Naive thymus-derived CD4-positive, alpha-beta T cell (primary cell): ENCODE measurements at regions not wholly inside any gene's neighbourhood (a gene's known extent, or its start where the extent isn't known, plus 50 kb on each side); places are given as distances from the start of the nearest gene placed in this dataset.

Source experiments
- ATAC-seq: fragments of 150-1000 bp; cut with Tn5 transposase; 2 replicates; pipeline ENCODE4 v1.10.0; 2021; ENCODE audit warnings: mild to moderate bottlenecking, moderate library complexity
- CTCF ChIA-PET: fragments of 350-600 bp; sonication (Branson Sonifier 250); formaldehyde crosslinking; loops from one replicate; lab custom pipeline; 2021; ENCODE audit warnings: antibody characterized with exemption; lab: Charles Lee
- POLR2A ChIA-PET: fragments of 350-600 bp; sonication (Branson Sonifier 250); formaldehyde crosslinking; loops from one replicate; lab custom pipeline; 2021; ENCODE audit warnings: antibody characterized with exemption, inconsistent platforms; lab: Charles Lee
- DNase-seq, 9 donors: peaks; one replicate each; pipeline versions ENCODE4 v3.0.0 to v3.0.0-alpha.2; 2020 to 2022; ENCODE audit warnings: mixed read lengths in 1 of 9
- H3K27ac ChIP-seq: one replicate; pipeline ENCODE4 v1.7.0; 2013; ENCODE audit warnings: mild to moderate bottlenecking, low read depth, low read length, moderate library complexity
- H3K27me3 ChIP-seq, 2 donors: one replicate each; pipeline ENCODE4 v1.7.0; 2013; ENCODE audit warnings: low read length in 2 of 2, mild to moderate bottlenecking in 2 of 2, moderate library complexity in 2 of 2; ENCODE audit not compliant: control insufficient read depth in 2 of 2, insufficient read depth in 2 of 2
- H3K36me3 ChIP-seq, 3 experiments: 1 replicate in 2 of 3; 2 replicates in 1 of 3; pipeline ENCODE4 v1.7.0; 2013; ENCODE audit warnings: low read length in 3 of 3, mild to moderate bottlenecking in 3 of 3, moderate library complexity in 1 of 3; ENCODE audit not compliant: insufficient read depth in 3 of 3, control insufficient read depth in 2 of 3
- H3K4me1 ChIP-seq, 2 donors: one replicate each; pipeline ENCODE4 v1.7.0; 2013; ENCODE audit warnings: low read length in 2 of 2, mild to moderate bottlenecking in 2 of 2, moderate library complexity in 1 of 2; ENCODE audit not compliant: control insufficient read depth in 2 of 2, insufficient read depth in 2 of 2
- H3K4me3 ChIP-seq: 2 replicates; pipeline ENCODE4 v1.7.0; 2013; ENCODE audit warnings: mild to moderate bottlenecking, low read length
- H3K9me3 ChIP-seq, 3 experiments: 1 replicate in 2 of 3; 2 replicates in 1 of 3; pipeline ENCODE4 v1.7.0; 2013; ENCODE audit warnings: low read length in 3 of 3; ENCODE audit not compliant: control insufficient read depth in 2 of 3
- H3K27ac Mint-ChIP-seq, 9 donors: one replicate each; pipeline ENCODE4 v1.8.0; 2020 to 2022; ENCODE audit warnings: mixed read lengths in 9 of 9, mild to moderate bottlenecking in 8 of 9, moderate library complexity in 5 of 9, inconsistent platforms in 2 of 9
- H3K27me3 Mint-ChIP-seq, 5 donors: one replicate each; pipeline ENCODE4 v1.8.0; 2021 to 2022; ENCODE audit warnings: mixed read lengths in 5 of 5, mild to moderate bottlenecking in 1 of 5
- H3K36me3 Mint-ChIP-seq, 5 donors: one replicate each; pipeline ENCODE4 v1.8.0; 2020 to 2022; ENCODE audit warnings: mixed read lengths in 5 of 5, mild to moderate bottlenecking in 3 of 5, inconsistent platforms in 1 of 5
- H3K4me1 Mint-ChIP-seq, 7 donors: one replicate each; pipeline ENCODE4 v1.8.0; 2020 to 2022; ENCODE audit warnings: mixed read lengths in 7 of 7, mild to moderate bottlenecking in 3 of 7, inconsistent platforms in 1 of 7
- H3K4me3 Mint-ChIP-seq, 10 donors: one replicate each; pipeline ENCODE4 v1.8.0; 2020 to 2022; ENCODE audit warnings: mild to moderate bottlenecking in 10 of 10, mixed read lengths in 10 of 10, moderate library complexity in 6 of 10, inconsistent platforms in 2 of 10
- H3K9me3 Mint-ChIP-seq, 11 donors: one replicate each; pipeline ENCODE4 v1.8.0; 2020 to 2022; ENCODE audit warnings: mixed read lengths in 11 of 11, mild to moderate bottlenecking in 4 of 11, inconsistent platforms in 1 of 11, moderate library complexity in 1 of 11
- intact Hi-C, 2 donors: fragments of 100-400 bp; cut with micrococcal nuclease; formaldehyde crosslinking; loops; one replicate each; pipeline ENCODE4 v1.15.1; 2023

DNA sequence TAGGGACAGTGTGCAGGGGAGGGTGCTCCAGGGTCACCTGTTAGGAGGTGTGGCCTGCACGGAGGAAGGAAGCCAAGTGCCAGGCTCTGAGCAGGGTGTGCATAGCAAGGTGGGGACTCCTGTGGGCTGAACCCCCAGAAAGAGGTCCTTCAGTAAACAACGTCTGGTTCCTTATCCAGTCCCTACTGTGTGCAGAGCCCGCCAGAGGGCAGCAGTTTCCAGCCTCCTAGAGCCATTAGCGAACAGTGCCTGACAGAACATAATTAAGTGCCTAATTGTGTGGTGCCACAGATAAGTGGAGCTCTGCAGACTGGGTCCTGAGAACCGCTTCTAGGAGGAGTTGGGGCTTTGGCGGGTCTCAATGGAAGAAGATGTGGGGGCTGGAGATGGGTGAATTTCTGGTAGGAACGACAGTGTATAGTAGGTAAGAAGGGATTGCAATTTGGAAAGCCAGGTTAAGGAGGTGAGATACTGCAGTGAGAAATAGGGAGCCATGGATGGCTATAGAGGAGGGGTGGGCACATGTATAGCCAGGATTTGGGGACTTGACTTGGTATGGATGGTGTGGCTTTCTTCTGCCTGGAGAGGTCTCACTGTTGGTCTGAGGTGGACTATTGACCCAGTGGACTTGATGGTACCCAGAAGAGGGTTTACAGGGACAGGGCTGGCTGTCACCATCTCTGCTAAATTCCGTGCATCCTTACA lies 323.1 kb downstream of the ZNF536 start:
- Mint-ChIP-seq H3K27ac (no peak overlapping the region), H3K36me3 (no peaks in the 10 kb centered on the region), H3K9me3 (peaks cover 0 to 2% (median 0%) of the 10 kb centered on the region in 11 donors), H3K4me1 (peaks cover 0 to 11% (median 5%) of the 10 kb centered on the region in 7 donors), H3K27me3 (peaks cover 36 to 62% (median 40%) of the 10 kb centered on the region in 5 donors), H3K4me3 (no peak overlapping the region)
- intact Hi-C loops: no loop called here
- ATAC-seq: no peak
- POLR2A ChIA-PET: no interaction called here
- Histone ChIP-seq H3K27me3 (peaks cover 0 to 4% of the 10 kb centered on the region in 2 donors), H3K36me3 (no peaks in the 10 kb centered on the region), H3K9me3 (no peaks in the 10 kb centered on the region), H3K4me1 (no peaks in the 10 kb centered on the region), H3K27ac (no peak overlapping the region), H3K4me3 (no peak overlapping the region)
- no peak for DNase-seq
- CTCF ChIA-PET: no interaction called here

DNA sequence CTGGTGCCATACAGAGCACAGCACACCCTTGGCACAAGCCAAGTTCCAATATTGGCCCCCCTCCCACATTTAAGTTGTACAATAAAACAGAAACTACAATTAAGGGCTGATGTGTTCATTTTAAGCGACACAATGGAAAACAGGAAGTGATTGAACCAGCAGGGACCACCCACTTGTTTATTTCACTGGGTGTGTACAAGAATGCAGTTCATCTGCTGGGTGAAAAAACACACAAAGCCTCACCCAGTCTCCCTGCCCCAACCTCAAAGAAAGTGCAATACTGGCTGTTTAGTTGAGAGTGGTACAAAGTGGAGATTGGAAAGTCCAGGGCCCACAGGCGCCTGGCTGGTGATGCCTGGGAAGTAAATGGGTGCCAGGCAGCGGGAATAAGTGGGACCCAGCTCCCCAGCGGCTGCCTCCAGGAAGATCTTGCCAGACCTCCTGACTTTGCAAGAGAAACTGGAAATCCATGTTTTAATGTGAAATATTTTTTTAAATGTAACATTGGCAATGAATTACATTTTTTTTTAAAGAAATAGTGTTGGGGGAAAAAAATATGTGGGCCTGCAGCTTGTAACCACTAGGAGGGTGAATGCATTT lies 322.1 kb downstream of the ZNF536 start:
- ChIA-PET CTCF (no interaction called here), POLR2A (no interaction called here)
- Mint-ChIP-seq H3K27ac (no peak overlapping the region), H3K4me1 (peaks cover 0 to 11% (median 5%) of the 10 kb centered on the region in 7 donors), H3K36me3 (no peaks in the 10 kb centered on the region), H3K27me3 (peaks cover 39 to 67% (median 48%) of the 10 kb centered on the region in 5 donors), H3K4me3 (peak overlapping the region in 1 of 10 donors; percentile 33), H3K9me3 (peaks cover 0 to 2% (median 0%) of the 10 kb centered on the region in 11 donors)
- H3K4me1 ChIP-seq: no peaks in the 10 kb centered on the region
- intact Hi-C loops: no loop called here
- H3K27me3 ChIP-seq: peaks cover 0 to 4% of the 10 kb centered on the region in 2 donors
- H3K9me3 ChIP-seq: no peaks in the 10 kb centered on the region
- H3K36me3 ChIP-seq: no peaks in the 10 kb centered on the region
- ATAC-seq (no peak), DNase-seq (no peak)
- H3K4me3 ChIP-seq: no peak overlapping the region
- no peak overlapping the region for H3K27ac ChIP-seq

GRCh38 chr19:30692879-30693503 lies 320.8 kb downstream of the ZNF536 start:
- H3K4me1 Mint-ChIP-seq: peaks cover 0 to 11% (median 5%) of the 10 kb centered on the region in 7 donors
- no peak overlapping the region for H3K27ac Mint-ChIP-seq
- H3K27me3 Mint-ChIP-seq: peaks cover 44 to 77% (median 56%) of the 10 kb centered on the region in 5 donors
- ATAC-seq (no peak), DNase-seq (no peak)
- Histone ChIP-seq H3K27me3 (peaks cover 0 to 4% of the 10 kb centered on the region in 2 donors), H3K27ac (no peak overlapping the region), H3K4me1 (no peaks in the 10 kb centered on the region), H3K36me3 (no peaks in the 10 kb centered on the region), H3K9me3 (no peaks in the 10 kb centered on the region), H3K4me3 (no peak overlapping the region)
- POLR2A ChIA-PET: no interaction called here
- H3K36me3 Mint-ChIP-seq: no peaks in the 10 kb centered on the region
- H3K9me3 Mint-ChIP-seq: peaks cover 0 to 2% (median 0%) of the 10 kb centered on the region in 11 donors
- no peak overlapping the region for H3K4me3 Mint-ChIP-seq
- CTCF ChIA-PET: no interaction called here
- intact Hi-C loops: no loop called here

DNA sequence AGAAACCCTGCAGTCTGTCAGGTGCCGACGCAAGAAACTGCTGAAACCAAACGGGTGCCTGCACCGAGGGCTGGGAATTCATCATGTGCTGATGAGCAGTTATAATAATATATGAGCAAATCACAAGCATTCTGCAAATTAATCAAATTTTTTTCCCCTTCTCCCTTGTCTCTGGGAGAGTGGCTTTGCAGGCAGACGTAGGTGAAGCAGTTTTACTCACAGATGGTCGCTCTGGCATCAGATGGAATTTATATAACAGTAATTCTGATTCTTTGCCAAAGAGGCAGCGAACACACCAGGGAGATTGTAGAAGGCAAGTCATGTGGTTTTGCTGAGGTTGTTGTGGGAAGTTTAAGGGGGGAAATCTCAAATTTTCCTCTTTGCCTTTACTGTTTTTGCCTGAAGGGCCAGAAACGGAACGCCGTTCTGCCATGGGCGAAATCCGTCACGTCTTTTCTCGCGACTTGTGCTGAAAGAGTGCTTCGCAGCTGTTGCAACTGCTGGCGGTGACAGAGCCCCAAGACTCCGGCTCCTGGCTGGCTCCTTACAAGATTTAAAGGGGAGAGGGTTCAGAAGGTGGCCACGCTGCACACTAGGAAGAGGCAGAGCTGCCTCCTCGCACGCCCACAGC lies 320.1 kb downstream of the ZNF536 start:
- H3K4me1 ChIP-seq: no peaks in the 10 kb centered on the region
- no peaks in the 10 kb centered on the region for H3K36me3 Mint-ChIP-seq
- ATAC-seq (no peak), DNase-seq (no peak)
- intact Hi-C loops: no loop called here
- ChIA-PET CTCF (no interaction called here), POLR2A (no interaction called here)
- peaks cover 0 to 11% (median 5%) of the 10 kb centered on the region in 7 donors for H3K4me1 Mint-ChIP-seq
- no peaks in the 10 kb centered on the region for H3K9me3 ChIP-seq
- H3K27ac ChIP-seq: no peak overlapping the region
- peak overlapping the region in 1 of 10 donors; percentile 28 for H3K4me3 Mint-ChIP-seq
- H3K27me3 ChIP-seq: peaks cover 0 to 4% of the 10 kb centered on the region in 2 donors
- peaks cover 0 to 2% (median 0%) of the 10 kb centered on the region in 11 donors for H3K9me3 Mint-ChIP-seq
- no peak overlapping the region for H3K27ac Mint-ChIP-seq
- H3K27me3 Mint-ChIP-seq: peaks cover 48 to 84% (median 62%) of the 10 kb centered on the region in 5 donors
- H3K4me3 ChIP-seq: no peak overlapping the region
- H3K36me3 ChIP-seq: no peaks in the 10 kb centered on the region

- no peak overlapping the region for H3K27ac ChIP-seq
- Mint-ChIP-seq H3K4me3 (no peak overlapping the region), H3K27ac (no peak overlapping the region), H3K4me1 (peaks cover 0 to 11% (median 5%) of the 10 kb centered on the region in 7 donors), H3K27me3 (peaks cover 51 to 89% (median 66%) of the 10 kb centered on the region in 5 donors), H3K36me3 (no peaks in the 10 kb centered on the region), H3K9me3 (peaks cover 0 to 2% (median 0%) of the 10 kb centered on the region in 11 donors)
- peaks cover 0 to 4% of the 10 kb centered on the region in 2 donors for H3K27me3 ChIP-seq
- no peaks in the 10 kb centered on the region for H3K4me1 ChIP-seq
- H3K36me3 ChIP-seq: no peaks in the 10 kb centered on the region
- H3K4me3 ChIP-seq: no peak overlapping the region
- ATAC-seq (no peak), DNase-seq (no peak)
- POLR2A ChIA-PET: no interaction called here
- intact Hi-C loops: no loop called here
- H3K9me3 ChIP-seq: no peaks in the 10 kb centered on the region
- CTCF ChIA-PET: no interaction called here
Observed at GRCh38 chr19:30691819-30692166, 319.6 kb downstream of the ZNF536 start.

- peaks cover 52 to 89% (median 71%) of the 10 kb centered on the region in 5 donors for H3K27me3 Mint-ChIP-seq
- H3K4me3 Mint-ChIP-seq: no peak overlapping the region
- H3K9me3 ChIP-seq: no peaks in the 10 kb centered on the region
- no peak overlapping the region for H3K27ac Mint-ChIP-seq
- H3K4me1 ChIP-seq: no peaks in the 10 kb centered on the region
- peaks cover 0 to 11% (median 5%) of the 10 kb centered on the region in 7 donors for H3K4me1 Mint-ChIP-seq
- ATAC-seq (no peak), DNase-seq (no peak)
- H3K27ac ChIP-seq: no peak overlapping the region
- POLR2A ChIA-PET: no interaction called here
- H3K4me3 ChIP-seq: no peak overlapping the region
- no peaks in the 10 kb centered on the region for H3K36me3 ChIP-seq
- CTCF ChIA-PET: no interaction called here
- H3K36me3 Mint-ChIP-seq: no peaks in the 10 kb centered on the region
- H3K9me3 Mint-ChIP-seq: peaks cover 0 to 2% (median 0%) of the 10 kb centered on the region in 11 donors
- H3K27me3 ChIP-seq: peaks cover 0 to 4% of the 10 kb centered on the region in 2 donors
- intact Hi-C loops: no loop called here
Observed at GRCh38 chr19:30690935-30691818, 319.0 kb downstream of the ZNF536 start.
